ENCODE measurements at regions not wholly inside any gene's neighbourhood (a gene's known extent, or its start where the extent isn't known, plus 50 kb on each side); places are given as distances from the start of the nearest gene placed in this dataset.

DNA sequence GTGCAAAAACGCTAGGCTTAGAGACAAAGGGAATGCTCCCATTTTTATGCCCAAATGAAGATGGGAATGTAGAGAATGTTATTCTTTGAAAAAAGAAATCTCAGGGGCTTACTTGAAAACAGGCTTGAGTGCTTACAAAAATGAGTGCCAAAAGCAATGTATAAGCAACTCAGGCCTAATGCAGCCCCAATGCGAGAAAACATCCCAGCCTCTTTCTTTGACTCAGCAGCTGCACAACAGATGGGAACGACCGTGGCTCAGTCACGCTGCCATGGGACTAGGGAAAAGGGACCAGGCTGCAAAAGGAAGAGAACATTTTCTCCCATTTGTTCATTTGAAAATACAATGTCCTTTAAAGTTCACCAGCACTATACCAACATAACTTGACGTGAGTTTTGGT is 246.4 kb upstream of the LRIG1 start:
- no peak for DNase-seq (ENCODE audit: extremely low read depth, insufficient read length)
- TF ChIP-seq, protein P1, sequence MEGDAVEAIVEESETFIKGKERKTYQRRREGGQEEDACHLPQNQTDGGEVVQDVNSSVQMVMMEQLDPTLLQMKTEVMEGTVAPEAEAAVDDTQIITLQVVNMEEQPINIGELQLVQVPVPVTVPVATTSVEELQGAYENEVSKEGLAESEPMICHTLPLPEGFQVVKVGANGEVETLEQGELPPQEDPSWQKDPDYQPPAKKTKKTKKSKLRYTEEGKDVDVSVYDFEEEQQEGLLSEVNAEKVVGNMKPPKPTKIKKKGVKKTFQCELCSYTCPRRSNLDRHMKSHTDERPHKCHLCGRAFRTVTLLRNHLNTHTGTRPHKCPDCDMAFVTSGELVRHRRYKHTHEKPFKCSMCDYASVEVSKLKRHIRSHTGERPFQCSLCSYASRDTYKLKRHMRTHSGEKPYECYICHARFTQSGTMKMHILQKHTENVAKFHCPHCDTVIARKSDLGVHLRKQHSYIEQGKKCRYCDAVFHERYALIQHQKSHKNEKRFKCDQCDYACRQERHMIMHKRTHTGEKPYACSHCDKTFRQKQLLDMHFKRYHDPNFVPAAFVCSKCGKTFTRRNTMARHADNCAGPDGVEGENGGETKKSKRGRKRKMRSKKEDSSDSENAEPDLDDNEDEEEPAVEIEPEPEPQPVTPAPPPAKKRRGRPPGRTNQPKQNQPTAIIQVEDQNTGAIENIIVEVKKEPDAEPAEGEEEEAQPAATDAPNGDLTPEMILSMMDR (IDR thresholded peaks at IDR 0.05; ENCODE audit: insufficient read depth, low read length, poor library complexity, severe bottlenecking), result no peak
- H3K27me3 ChIP-seq (replicated peaks; ENCODE audit: control insufficient read depth, insufficient read depth, low read length), result no peaks in the 10 kb centered on the region
- no peak overlapping the region for H3K4me3 ChIP-seq (replicated peaks; ENCODE audit: low read depth, low read length)
- no peaks in the 10 kb centered on the region for H3K36me3 ChIP-seq (ENCODE audit: control insufficient read depth, insufficient read depth, low read length)

DNA sequence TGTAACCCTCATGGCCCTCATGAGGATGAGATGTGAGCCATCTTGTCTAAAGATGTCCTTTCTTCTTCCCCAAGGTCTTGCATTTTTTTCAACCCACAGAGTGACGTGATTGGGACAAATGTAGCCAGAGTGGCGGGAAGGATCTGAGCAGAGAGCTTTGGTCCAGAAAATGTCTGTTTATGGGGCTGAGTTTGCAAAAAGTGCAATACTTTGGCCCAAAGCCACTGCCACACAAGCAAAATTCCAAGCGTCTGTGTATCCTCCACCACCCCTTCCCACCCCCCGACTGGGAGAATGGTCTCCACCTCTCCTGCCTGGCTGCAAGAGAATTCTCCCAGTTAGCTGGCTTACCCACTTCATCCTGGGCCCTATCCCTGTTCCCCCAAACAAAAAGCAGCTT is 246.9 kb upstream of the LRIG1 start:
- no peaks in the 10 kb centered on the region for H3K36me3 ChIP-seq (ENCODE audit: control insufficient read depth, insufficient read depth, low read length)
- H3K4me3 ChIP-seq (replicated peaks; ENCODE audit: low read depth, low read length), result no peak overlapping the region
- TF ChIP-seq, protein P1 (IDR thresholded peaks at IDR 0.05; ENCODE audit: insufficient read depth, low read length, poor library complexity, severe bottlenecking), result no peak
- DNase-seq (ENCODE audit: extremely low read depth, insufficient read length), result no peak
- H3K27me3 ChIP-seq (replicated peaks; ENCODE audit: control insufficient read depth, insufficient read depth, low read length), result no peaks in the 10 kb centered on the region

DNA sequence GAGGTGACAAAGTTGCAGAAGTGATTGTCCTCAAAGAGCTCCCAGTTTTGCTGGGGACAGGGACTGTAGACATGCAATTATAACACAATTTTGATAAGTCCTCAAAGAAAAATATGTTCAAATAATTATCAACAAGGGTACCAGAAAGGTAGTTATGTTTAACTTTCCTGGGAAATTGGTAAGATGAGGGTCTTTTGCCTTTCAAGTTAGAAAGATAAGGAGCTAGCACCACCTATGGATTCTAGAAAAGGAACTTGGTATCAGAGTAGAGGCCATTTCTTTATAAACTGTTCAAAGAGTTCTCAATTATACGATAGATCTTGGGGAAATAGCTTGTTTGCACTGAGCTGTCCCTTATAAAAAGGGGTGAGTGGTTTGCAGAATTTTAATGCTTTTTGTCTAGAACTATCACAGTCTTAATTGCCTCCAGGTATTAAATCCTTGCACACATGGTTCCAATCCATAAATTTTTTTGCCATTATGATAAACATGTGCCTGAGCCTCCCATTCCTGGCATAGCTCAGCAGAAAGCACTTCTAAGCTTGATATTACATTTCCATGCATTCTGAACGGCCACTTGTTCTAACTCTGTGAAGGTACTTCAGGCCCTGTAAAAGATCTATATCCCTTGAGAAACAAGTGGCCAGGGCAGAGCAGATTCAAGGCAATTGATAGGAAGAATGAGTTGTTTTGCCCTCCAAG is 247.5 kb upstream of the LRIG1 start:
- TF ChIP-seq, protein P1 (IDR thresholded peaks at IDR 0.05; ENCODE audit: insufficient read depth, low read length, poor library complexity, severe bottlenecking), result no peak
- no peaks in the 10 kb centered on the region for H3K27me3 ChIP-seq (replicated peaks; ENCODE audit: control insufficient read depth, insufficient read depth, low read length)

DNA sequence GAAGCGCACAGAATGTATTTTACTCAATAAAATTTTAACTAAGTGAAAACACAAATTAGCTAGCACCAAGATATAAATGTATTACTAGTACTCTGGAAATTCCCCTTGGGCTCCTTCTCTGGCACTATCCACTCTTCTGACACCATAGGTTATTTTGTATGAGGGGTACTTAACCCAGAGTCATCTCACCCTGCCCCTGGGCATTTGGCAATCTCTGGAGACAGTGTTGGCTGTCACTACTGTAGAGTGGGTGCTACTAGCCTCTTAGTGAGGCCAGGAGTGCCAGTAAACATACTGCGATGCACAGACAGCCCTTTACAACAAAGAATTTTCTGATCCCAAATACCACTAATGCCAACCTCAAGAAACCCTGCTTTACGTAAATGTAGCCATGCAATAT is 246.3 kb upstream of the KBTBD8 start:
- H3K27me3 ChIP-seq (replicated peaks; ENCODE audit: control insufficient read depth, insufficient read depth, low read length), result no peaks in the 10 kb centered on the region
- H3K4me3 ChIP-seq (replicated peaks; ENCODE audit: low read depth, low read length), result no peak overlapping the region
- H3K36me3 ChIP-seq (ENCODE audit: control insufficient read depth, insufficient read depth, low read length), result no peaks in the 10 kb centered on the region
- TF ChIP-seq, protein P1 (IDR thresholded peaks at IDR 0.05; ENCODE audit: insufficient read depth, low read length, poor library complexity, severe bottlenecking), result no peak
- no peak for DNase-seq (ENCODE audit: extremely low read depth, insufficient read length)

More for the DNA sequence above, 247.5 kb upstream of the LRIG1 start:
- H3K36me3 ChIP-seq (ENCODE audit: control insufficient read depth, insufficient read depth, low read length), result no peaks in the 10 kb centered on the region
- no peak for DNase-seq (ENCODE audit: extremely low read depth, insufficient read length)
- no peak overlapping the region for H3K4me3 ChIP-seq (replicated peaks; ENCODE audit: low read depth, low read length)

DNA sequence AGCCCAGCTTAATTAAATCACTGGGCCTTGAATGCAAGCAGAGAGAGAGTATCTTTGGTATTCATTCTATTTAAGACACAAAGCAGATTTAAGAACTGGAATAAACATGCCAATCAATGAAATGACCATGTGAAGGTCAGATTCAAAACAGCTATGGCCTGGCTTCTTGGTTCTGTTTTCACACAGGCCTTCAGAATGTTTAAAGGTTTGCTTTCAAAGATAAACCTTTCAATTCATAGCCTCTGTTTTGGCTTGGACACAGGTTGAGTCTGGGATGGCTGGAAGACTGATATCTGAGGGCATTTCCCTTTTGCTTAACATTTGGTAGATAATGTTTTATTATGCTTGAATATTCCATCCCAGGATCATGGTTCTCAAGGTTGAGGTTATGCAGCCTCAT is 244.4 kb upstream of the KBTBD8 start:
- Histone ChIP-seq H3K27me3 (replicated peaks; ENCODE audit: control insufficient read depth, insufficient read depth, low read length) (no peaks in the 10 kb centered on the region), H3K36me3 (ENCODE audit: control insufficient read depth, insufficient read depth, low read length) (no peaks in the 10 kb centered on the region), H3K4me3 (replicated peaks; ENCODE audit: low read depth, low read length) (no peak overlapping the region)
- TF ChIP-seq, protein P1 (IDR thresholded peaks at IDR 0.05; ENCODE audit: insufficient read depth, low read length, poor library complexity, severe bottlenecking), result no peak
- no peak for DNase-seq (ENCODE audit: extremely low read depth, insufficient read length)

DNA sequence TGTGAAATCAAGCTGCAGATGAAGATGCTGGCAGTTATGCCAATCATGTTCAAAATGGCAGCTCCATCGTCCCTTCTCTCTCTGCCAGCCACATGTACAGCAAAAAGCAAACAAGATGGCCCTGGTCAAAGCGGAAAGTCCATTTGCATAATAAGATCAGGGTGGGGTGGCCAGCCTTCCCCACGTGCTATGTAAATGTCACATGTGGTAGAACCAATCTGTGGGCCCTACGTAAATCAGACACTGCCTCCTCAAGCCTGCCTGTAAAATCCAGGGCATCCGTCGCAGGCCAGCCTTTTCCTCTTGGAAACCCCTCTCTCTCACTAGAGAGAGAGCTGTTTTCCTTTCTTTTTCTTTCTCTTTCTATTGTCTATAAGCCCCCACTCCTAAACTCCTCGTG is 243.5 kb upstream of the KBTBD8 start:
- Histone ChIP-seq H3K4me3 (replicated peaks; ENCODE audit: low read depth, low read length) (no peak overlapping the region), H3K27me3 (replicated peaks; ENCODE audit: control insufficient read depth, insufficient read depth, low read length) (no peaks in the 10 kb centered on the region), H3K36me3 (ENCODE audit: control insufficient read depth, insufficient read depth, low read length) (no peaks in the 10 kb centered on the region)
- TF ChIP-seq, protein P1 (IDR thresholded peaks at IDR 0.05; ENCODE audit: insufficient read depth, low read length, poor library complexity, severe bottlenecking), result no peak
- no peak for DNase-seq (ENCODE audit: extremely low read depth, insufficient read length)

Measured in GM06990 (cell line).